ENCODE measurements at regions not wholly inside any gene's neighbourhood (a gene's known extent, or its start where the extent isn't known, plus 50 kb on each side); places are given as distances from the start of the nearest gene placed in this dataset.
"Not testable (repeated sequence)": the region's sequence is repeated elsewhere in the genome, so short reads cannot be mapped to it uniquely, and the experiment has no call there.

GRCh38 chr11:114959953-114960505, 281.7 kb downstream of the NXPE2 start:
- Mint-ChIP-seq H3K36me3 (ENCODE audit: low read depth) (no peaks in the 10 kb centered on the region), H3K4me3 (ENCODE audit: unreplicated experiment) (no peak overlapping the region), H3K9me3 (ENCODE audit: low read depth) (no peaks in the 10 kb centered on the region), H3K4me1 (ENCODE audit: low read depth) (no peaks in the 10 kb centered on the region), H3K27me3 (ENCODE audit: low read depth) (peaks cover 34% of the 10 kb centered on the region), H3K27ac (ENCODE audit: unreplicated experiment) (no peak overlapping the region)
- no peak for TF ChIP-seq CTCF (IDR thresholded peaks at IDR 0.05)
- DNase-seq (ENCODE audit: low spot score) = no peak

GRCh38 chr11:114960819-114961218, 282.5 kb downstream of the NXPE2 start:
- H3K4me1 Mint-ChIP-seq (ENCODE audit: low read depth) = not testable (repeated sequence)

GRCh38 chr11:114964676-114965214, 286.4 kb downstream of the NXPE2 start:
- no peak for DNase-seq (ENCODE audit: low spot score)
- no peak overlapping the region for H3K4me3 Mint-ChIP-seq (ENCODE audit: unreplicated experiment)
- H3K9me3 Mint-ChIP-seq (ENCODE audit: low read depth) = no peaks in the 10 kb centered on the region
- H3K27me3 Mint-ChIP-seq (ENCODE audit: low read depth) = peaks cover 34% of the 10 kb centered on the region
- H3K36me3 Mint-ChIP-seq (ENCODE audit: low read depth) = no peaks in the 10 kb centered on the region
- no peaks in the 10 kb centered on the region for H3K4me1 Mint-ChIP-seq (ENCODE audit: low read depth)
- H3K27ac Mint-ChIP-seq (ENCODE audit: unreplicated experiment) = no peak overlapping the region
- TF ChIP-seq CTCF (IDR thresholded peaks at IDR 0.05) = no peak

More at GRCh38 chr11:114960819-114961218, 282.5 kb downstream of the NXPE2 start:
- H3K9me3 Mint-ChIP-seq (ENCODE audit: low read depth); H3K4me3 Mint-ChIP-seq (ENCODE audit: unreplicated experiment); H3K27ac Mint-ChIP-seq (ENCODE audit: unreplicated experiment); H3K36me3 Mint-ChIP-seq (ENCODE audit: low read depth); DNase-seq (ENCODE audit: low spot score): not testable (repeated sequence)
- peaks cover 37% of the 10 kb centered on the region for H3K27me3 Mint-ChIP-seq (ENCODE audit: low read depth)

- H3K27ac Mint-ChIP-seq (ENCODE audit: unreplicated experiment) = no peak overlapping the region
- no peak overlapping the region for H3K4me3 Mint-ChIP-seq (ENCODE audit: unreplicated experiment)
- no peaks in the 10 kb centered on the region for H3K36me3 Mint-ChIP-seq (ENCODE audit: low read depth)
- peaks cover 9% of the 10 kb centered on the region for H3K27me3 Mint-ChIP-seq (ENCODE audit: low read depth)
- no peak for TF ChIP-seq CTCF (IDR thresholded peaks at IDR 0.05)
- no peaks in the 10 kb centered on the region for H3K4me1 Mint-ChIP-seq (ENCODE audit: low read depth)
- no peaks in the 10 kb centered on the region for H3K9me3 Mint-ChIP-seq (ENCODE audit: low read depth)
- DNase-seq (ENCODE audit: low spot score) = no peak
Observed at GRCh38 chr11:114970927-114971645, 292.8 kb downstream of the NXPE2 start.

GRCh38 chr11:114972105-114972504, 293.8 kb downstream of the NXPE2 start:
- no peaks in the 10 kb centered on the region for H3K4me1 Mint-ChIP-seq (ENCODE audit: low read depth)
- H3K27me3 Mint-ChIP-seq (ENCODE audit: low read depth) = peaks cover 4% of the 10 kb centered on the region
- no peaks in the 10 kb centered on the region for H3K9me3 Mint-ChIP-seq (ENCODE audit: low read depth)
- H3K36me3 Mint-ChIP-seq (ENCODE audit: low read depth) = no peaks in the 10 kb centered on the region
- H3K4me3 Mint-ChIP-seq (ENCODE audit: unreplicated experiment) = no peak overlapping the region
- no peak overlapping the region for H3K27ac Mint-ChIP-seq (ENCODE audit: unreplicated experiment)
- no peak for DNase-seq (ENCODE audit: low spot score)
- no peak for TF ChIP-seq CTCF (IDR thresholded peaks at IDR 0.05)
